ENCODE measurements at regions not wholly inside any gene's neighbourhood (a gene's known extent, or its start where the extent isn't known, plus 50 kb on each side); places are given as distances from the start of the nearest gene placed in this dataset.

GRCh38 chrX:16457239-16457638 lies 192.7 kb upstream of the S100G start:
- TF ChIP-seq CTCF (IDR thresholded peaks at IDR 0.05 in 8 of 11, conservative IDR thresholded peaks at IDR 0.05 in 3 of 11) (no peak), POLR2A (IDR thresholded peaks at IDR 0.05) (no peak)
